ENCODE measurements at regions not wholly inside any gene's neighbourhood (a gene's known extent, or its start where the extent isn't known, plus 50 kb on each side); places are given as distances from the start of the nearest gene placed in this dataset.

DNA sequence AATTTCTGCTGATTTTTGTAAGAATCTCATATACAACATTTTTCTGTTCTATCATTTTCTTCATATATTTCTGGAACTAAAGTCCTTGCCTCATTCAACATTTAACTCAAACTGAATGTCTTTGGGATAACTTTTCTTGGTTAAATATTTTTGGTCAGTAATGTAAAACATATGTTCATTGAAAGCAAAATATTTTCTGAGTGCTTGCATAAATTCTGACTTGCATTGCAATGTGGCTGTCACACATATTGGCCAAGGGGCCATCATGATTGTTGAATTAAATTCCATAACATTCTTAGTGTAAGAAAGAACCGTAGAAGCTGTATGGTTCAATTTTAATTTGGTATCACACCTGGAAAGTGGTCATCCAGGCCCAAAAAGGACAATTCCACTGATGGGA is 369.4 kb downstream of the GALC start:
- Histone ChIP-seq H3K36me3 (ENCODE audit: insufficient read depth, low read length, poor library complexity, severe bottlenecking) (no peaks in the 10 kb centered on the region), H3K9me3 (ENCODE audit: low read depth, low read length, poor library complexity, severe bottlenecking) (peaks cover 11% of the 10 kb centered on the region), H3K27me3 (replicated peaks; ENCODE audit: insufficient read depth, low read depth, low read length, poor library complexity) (no peaks in the 10 kb centered on the region), H3K27ac (ENCODE audit: low read depth, low read length, poor library complexity, severe bottlenecking) (no peak overlapping the region), H3K4me3 (ENCODE audit: low read depth, low read length, poor library complexity, severe bottlenecking) (no peak overlapping the region), H3K4me1 (ENCODE audit: insufficient read depth, low read length, poor library complexity, severe bottlenecking) (no peaks in the 10 kb centered on the region)
- TF ChIP-seq CTCF (conservative IDR thresholded peaks at IDR 0.05; ENCODE audit: low read depth, low read length) (no peak), EZH2 (IDR thresholded peaks at IDR 0.05; ENCODE audit: borderline replicate concordance, low read depth, low read length, poor library complexity, severe bottlenecking) (no peak)
- no peak for DNase-seq (ENCODE audit: low spot score)
- intact Hi-C loops (cut with micrococcal nuclease; ENCODE audit: unreplicated experiment), result no loop called here
- POLR2A ChIA-PET (ENCODE audit: low non-redundant PET), result no interaction called here
- CTCF ChIA-PET, result no interaction called here
- no TSS peak for BruUV-seq (replicated peaks)

GRCh38 chr14:87617079-87617478 is 375.9 kb downstream of the GALC start:
- no TSS peak for BruUV-seq (replicated peaks)
- ChIA-PET POLR2A (ENCODE audit: low non-redundant PET) (no interaction called here), CTCF (no interaction called here)
- H3K4me1 ChIP-seq (ENCODE audit: insufficient read depth, low read length, poor library complexity, severe bottlenecking), result peaks cover 6% of the 10 kb centered on the region
- H3K27me3 ChIP-seq (replicated peaks; ENCODE audit: insufficient read depth, low read depth, low read length, poor library complexity), result no peaks in the 10 kb centered on the region
- no peak for TF ChIP-seq CTCF (conservative IDR thresholded peaks at IDR 0.05; ENCODE audit: low read depth, low read length)
- TF ChIP-seq EZH2 (IDR thresholded peaks at IDR 0.05; ENCODE audit: borderline replicate concordance, low read depth, low read length, poor library complexity, severe bottlenecking), result no peak
- intact Hi-C loops (cut with micrococcal nuclease; ENCODE audit: unreplicated experiment), result loop anchor here (5.0 to 10.0 kb wide), 4 partner anchors 272 to 612 kb away; no protein-coding TSS in a partner anchor
- peaks cover 11% of the 10 kb centered on the region for H3K9me3 ChIP-seq (ENCODE audit: low read depth, low read length, poor library complexity, severe bottlenecking)
- H3K27ac ChIP-seq (ENCODE audit: low read depth, low read length, poor library complexity, severe bottlenecking), result no peak overlapping the region
- no peak for DNase-seq (ENCODE audit: low spot score)
- no peak overlapping the region for H3K4me3 ChIP-seq (ENCODE audit: low read depth, low read length, poor library complexity, severe bottlenecking)
- H3K36me3 ChIP-seq (ENCODE audit: insufficient read depth, low read length, poor library complexity, severe bottlenecking), result no peaks in the 10 kb centered on the region

DNA sequence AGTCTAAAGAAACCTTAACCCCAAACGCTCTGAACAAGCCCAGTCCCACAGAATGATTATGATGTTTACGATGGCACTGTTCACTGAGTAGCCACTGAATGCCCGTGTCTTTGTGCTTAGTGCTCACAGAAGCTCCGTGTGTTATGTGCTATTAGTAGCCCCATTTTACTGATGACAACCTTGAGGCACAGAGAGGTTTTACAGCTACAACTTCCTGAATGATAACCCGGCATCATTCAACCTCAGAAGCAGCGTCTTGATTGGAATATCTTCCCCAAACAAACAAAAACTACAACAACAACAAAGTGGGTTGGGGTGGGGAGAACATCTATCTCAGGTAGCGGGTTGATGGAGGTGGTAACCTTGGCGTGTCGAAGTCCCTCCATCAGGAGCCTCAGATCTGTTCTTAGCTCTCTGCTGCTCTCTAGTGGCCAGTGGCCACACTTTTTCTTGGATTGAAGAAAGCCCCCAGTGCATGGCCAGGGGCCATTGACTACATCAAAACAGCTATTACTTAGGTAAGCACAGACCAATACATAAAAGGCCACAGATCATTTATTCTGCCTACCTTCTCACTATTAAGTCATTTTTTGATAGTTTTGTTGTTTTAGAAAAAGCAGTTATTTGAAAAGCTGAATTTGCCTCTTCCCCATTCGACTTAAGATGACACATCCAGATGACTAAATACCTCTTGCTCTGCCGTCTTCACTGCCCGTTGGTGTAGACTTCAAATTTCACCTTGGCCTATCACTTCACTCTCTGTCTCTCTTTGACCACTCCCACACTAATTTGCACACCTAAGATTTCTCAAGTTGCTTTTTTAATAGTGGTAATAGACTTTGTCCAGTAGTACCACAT is 376.9 kb downstream of the GALC start:
- POLR2A ChIA-PET (ENCODE audit: low non-redundant PET), result no interaction called here
- H3K4me3 ChIP-seq (ENCODE audit: low read depth, low read length, poor library complexity, severe bottlenecking), result no peak overlapping the region
- H3K27me3 ChIP-seq (replicated peaks; ENCODE audit: insufficient read depth, low read depth, low read length, poor library complexity), result no peaks in the 10 kb centered on the region
- BruUV-seq (replicated peaks), result no TSS peak
- no peak overlapping the region for H3K27ac ChIP-seq (ENCODE audit: low read depth, low read length, poor library complexity, severe bottlenecking)
- CTCF ChIA-PET, result no interaction called here
- TF ChIP-seq CTCF (conservative IDR thresholded peaks at IDR 0.05; ENCODE audit: low read depth, low read length) (peak; percentile 84), EZH2 (IDR thresholded peaks at IDR 0.05; ENCODE audit: borderline replicate concordance, low read depth, low read length, poor library complexity, severe bottlenecking) (no peak)
- peak; percentile 75 for DNase-seq (ENCODE audit: low spot score)
- intact Hi-C loops (cut with micrococcal nuclease; ENCODE audit: unreplicated experiment), result loop anchor here (5.0 to 10.0 kb wide), 4 partner anchors 271 to 611 kb away; no protein-coding TSS in a partner anchor
- H3K4me1 ChIP-seq (ENCODE audit: insufficient read depth, low read length, poor library complexity, severe bottlenecking), result peaks cover 6% of the 10 kb centered on the region
- H3K36me3 ChIP-seq (ENCODE audit: insufficient read depth, low read length, poor library complexity, severe bottlenecking), result no peaks in the 10 kb centered on the region
- peaks cover 2% of the 10 kb centered on the region for H3K9me3 ChIP-seq (ENCODE audit: low read depth, low read length, poor library complexity, severe bottlenecking)
